GM21825 (cell line): ENCODE measurements at regions not wholly inside any gene's neighbourhood (a gene's known extent, or its start where the extent isn't known, plus 50 kb on each side); places are given as distances from the start of the nearest gene placed in this dataset.

ENCODE experiments used
- ATAC-seq: cut with Tn5 transposase; IDR thresholded peaks from one replicate; pipeline ENCODE4 v1.9.1; 2021; ENCODE audit warnings: mild to moderate bottlenecking, moderate library complexity; ENCODE audit not compliant: unreplicated experiment

DNA sequence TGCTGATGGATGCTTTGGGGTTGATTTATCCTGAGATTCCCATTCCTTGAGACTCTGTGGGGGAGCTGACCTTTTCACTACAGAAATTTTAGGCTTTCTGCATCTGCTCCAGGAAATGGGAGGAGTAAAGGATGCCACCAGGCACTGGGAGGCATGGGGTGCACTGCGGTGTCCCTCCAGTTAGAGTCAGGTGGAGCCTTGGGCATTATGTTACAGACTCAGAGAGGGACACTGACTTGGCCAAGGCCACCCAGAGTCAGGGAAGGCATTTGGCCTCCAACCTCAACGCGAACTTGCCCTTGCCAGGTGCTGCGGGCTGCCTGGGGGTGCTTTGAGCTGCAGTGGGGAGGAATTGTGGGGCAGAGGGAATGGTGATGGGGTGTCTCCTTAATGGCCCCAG is 58.0 kb upstream of the TBX3 start:
- no peak for ATAC-seq

DNA sequence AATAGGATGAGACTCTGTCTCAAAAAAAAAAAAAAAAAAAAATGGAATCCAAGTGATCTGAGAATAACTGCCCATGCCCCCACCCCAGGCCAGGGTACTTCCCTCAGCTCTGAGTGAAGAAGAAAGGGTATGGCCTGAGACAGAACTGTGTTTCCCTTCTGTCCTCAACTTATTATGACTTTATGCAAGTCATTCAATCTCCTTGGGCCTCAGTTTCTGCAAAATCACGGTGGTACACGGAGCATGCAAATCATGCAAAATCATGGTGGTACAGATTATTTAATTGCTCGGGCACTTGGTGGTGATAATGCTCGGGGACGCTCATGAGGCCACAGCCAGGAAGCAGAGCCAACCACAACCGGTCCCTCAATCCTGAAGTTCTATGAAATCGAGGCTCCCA is 56.5 kb upstream of the TBX3 start:
- no peak for ATAC-seq

DNA sequence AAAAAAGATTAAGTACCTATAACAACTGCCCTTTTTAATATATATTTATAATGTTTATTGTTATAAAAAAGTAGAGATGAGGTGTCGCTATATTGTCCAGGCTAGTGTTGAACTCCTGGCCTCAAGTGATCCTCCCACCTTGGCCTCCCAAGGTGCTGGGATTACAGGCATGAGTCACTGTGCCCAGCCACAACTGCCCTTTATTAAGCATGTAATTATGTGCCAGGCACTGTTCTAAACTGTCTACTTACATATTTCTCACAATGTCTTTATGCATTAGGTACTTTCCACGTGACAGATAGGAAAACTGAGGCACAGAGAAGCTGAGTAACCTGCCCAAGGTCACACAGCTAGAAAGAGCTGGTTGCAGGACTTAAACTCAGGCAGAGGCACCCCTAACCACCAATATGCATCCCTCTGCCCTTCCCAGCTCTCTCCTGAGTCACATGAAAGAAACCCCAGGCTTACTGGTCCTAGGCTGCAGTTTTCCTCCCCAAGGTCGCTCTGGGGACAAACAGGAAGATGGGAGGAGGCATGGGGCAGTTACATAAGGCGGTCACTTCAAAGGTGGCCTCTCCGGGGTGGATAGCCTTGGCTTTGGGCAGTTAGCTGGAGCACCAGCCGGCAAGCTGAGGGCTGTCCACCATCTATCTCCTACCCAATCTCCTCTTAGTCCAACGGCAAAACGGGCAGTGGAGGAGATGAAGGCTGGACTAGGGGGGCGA is 54.6 kb upstream of the TBX3 start:
- no peak for ATAC-seq

- no peak for ATAC-seq
These were observed 51.9 kb upstream of the TBX3 start for GRCh38 chr12:114735680-114736374.

- ATAC-seq = no peak
These were observed 51.0 kb upstream of the TBX3 start for GRCh38 chr12:114735011-114735410.

GRCh38 chr12:114733919-114734318 is 49.9 kb upstream of the TBX3 start:
- ATAC-seq = no peak
